B cell (primary cell): ENCODE measurements at regions not wholly inside any gene's neighbourhood (a gene's known extent, or its start where the extent isn't known, plus 50 kb on each side); places are given as distances from the start of the nearest gene placed in this dataset.

Experiments
- CTCF ChIP-seq: fragments of 200-600 bp; IDR thresholded peaks from one replicate; pipeline ENCODE4 v1.8.0; 2022; ENCODE audit warnings: antibody characterized with exemption, mild to moderate bottlenecking
- EZH2 ChIP-seq: IDR thresholded peaks from 2 replicates; pipeline ENCODE4 v1.6.1; 2012; ENCODE audit warnings: borderline replicate concordance, low read depth, mild to moderate bottlenecking, moderate library complexity, low read length; ENCODE audit not compliant: insufficient read depth, poor library complexity, severe bottlenecking

GRCh38 chr6:3565291-3565690 lies 108.4 kb upstream of the SLC22A23 start:
- TF ChIP-seq CTCF: no peak
- TF ChIP-seq EZH2: no peak
